Fibroblast of pulmonary artery (primary cell): ENCODE measurements at regions not wholly inside any gene's neighbourhood (a gene's known extent, or its start where the extent isn't known, plus 50 kb on each side); places are given as distances from the start of the nearest gene placed in this dataset.

ENCODE experiments used
- DNase-seq: peaks from one replicate; pipeline ENCODE4 v3.0.0-alpha.2; 2010; ENCODE audit warnings: low read depth
- H3K4me3 ChIP-seq: replicated peaks from 2 replicates; pipeline ENCODE4 v1.5.1; 2011; ENCODE audit warnings: low read depth, mild to moderate bottlenecking, control low read depth, low read length, moderate library complexity
- CTCF ChIP-seq: IDR thresholded peaks from 2 replicates; pipeline ENCODE4 v1.5.1; 2011; ENCODE audit warnings: mild to moderate bottlenecking, control low read depth, low read length, inconsistent platforms; ENCODE audit errors: missing control alignments

- DNase-seq: no peak
- no peak for TF ChIP-seq CTCF
- H3K4me3 ChIP-seq: no peak overlapping the region
Observed at GRCh38 chr10:78867555-78867939, 201.2 kb upstream of the ZMIZ1 start.

DNA sequence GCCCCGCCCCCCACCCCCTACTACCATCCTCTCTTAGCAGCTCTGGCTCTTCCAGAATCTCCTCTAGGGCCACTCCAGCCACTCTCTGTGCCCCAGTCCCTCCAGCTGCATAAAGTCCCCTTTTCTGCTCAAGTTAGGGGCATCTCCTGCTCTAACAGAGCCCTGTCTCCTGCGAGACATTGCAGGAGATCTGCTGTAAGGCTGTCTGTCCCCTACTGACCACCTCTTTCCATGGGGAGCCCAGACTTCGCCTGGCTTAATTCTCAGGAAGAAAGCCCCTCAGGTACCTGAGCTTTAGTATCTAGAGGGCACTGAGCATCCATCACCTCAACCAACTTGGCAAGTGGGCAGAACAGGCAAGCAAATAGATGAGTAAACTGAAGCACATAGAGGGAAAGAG lies 200.7 kb upstream of the ZMIZ1 start:
- no peak for DNase-seq
- no peak for TF ChIP-seq CTCF
- H3K4me3 ChIP-seq: no peak overlapping the region

GRCh38 chr10:78868456-78868855 lies 200.3 kb upstream of the ZMIZ1 start:
- DNase-seq: no peak

GRCh38 chr10:78868861-78869260 lies 199.9 kb upstream of the ZMIZ1 start:
- no peak for TF ChIP-seq CTCF

More at GRCh38 chr10:78868456-78868855, 200.3 kb upstream of the ZMIZ1 start:
- TF ChIP-seq CTCF: no peak
- H3K4me3 ChIP-seq: no peak overlapping the region

GRCh38 chr10:78869508-78870454 lies 199.0 kb upstream of the ZMIZ1 start:
- no peak for TF ChIP-seq CTCF
- H3K4me3 ChIP-seq: no peak overlapping the region
- DNase-seq: no peak

More at GRCh38 chr10:78868861-78869260, 199.9 kb upstream of the ZMIZ1 start:
- DNase-seq: no peak
- H3K4me3 ChIP-seq: no peak overlapping the region

- no peak for TF ChIP-seq CTCF
- H3K4me3 ChIP-seq: no peak overlapping the region
- DNase-seq: no peak
Observed at GRCh38 chr10:78870458-78870857, 198.3 kb upstream of the ZMIZ1 start.
